Testis (tissue), 2 donors: ENCODE measurements at regions not wholly inside any gene's neighbourhood (a gene's known extent, or its start where the extent isn't known, plus 50 kb on each side); places are given as distances from the start of the nearest gene placed in this dataset.

Experiments used
- DNase-seq: peaks from one replicate; pipeline ENCODE4 v3.0.0-alpha.2; 2019
- H3K27ac ChIP-seq, 2 donors: fragments of 200-600 bp; sonication (generic); one replicate each; pipeline ENCODE4 v1.5.1; 2019
- H3K27me3 ChIP-seq: fragments of 200-600 bp; sonication (generic); one replicate; pipeline ENCODE4 v1.5.1; 2019
- H3K36me3 ChIP-seq: fragments of 200-600 bp; sonication (generic); one replicate; pipeline ENCODE4 v1.5.1; 2017; ENCODE audit warnings: low read depth; ENCODE audit errors: missing control alignments
- H3K4me1 ChIP-seq: fragments of 200-600 bp; sonication (generic); one replicate; pipeline ENCODE4 v1.5.1; 2019
- H3K4me3 ChIP-seq, 2 donors: fragments of 200-600 bp; sonication (generic); one replicate each; pipeline ENCODE4 v1.5.1; 2017 to 2019
- H3K9me3 ChIP-seq: fragments of 200-600 bp; sonication (generic); one replicate; pipeline ENCODE4 v1.5.1; 2017
- POLR2A ChIP-seq: fragments of 450-650 bp; IDR thresholded peaks from one replicate; pipeline ENCODE4 v1.6.1; 2017; ENCODE audit warnings: antibody characterized with exemption, mild to moderate bottlenecking, moderate library complexity
- WGBS, 2 donors: methylation state at CpG; one replicate each; pipeline ENCODE4 v1.1.5; 2018; 5-methylcytosine and 5-hydroxymethylcytosine counted together
- intact Hi-C: fragments of 100-400 bp; cut with DNase I; formaldehyde crosslinking; loops from one replicate; pipeline ENCODE4 v1.15.1; 2023; ENCODE audit warnings: low total_unique reads
- TF ChIP-seq, protein P1 (sequence below), 3 experiments: fragments of 450-650 bp in 2 of 3; fragments of 200-600 bp in 1 of 3; sonication (generic) in 1 of 3; IDR thresholded peaks; one replicate each; pipeline ENCODE4 v1.5.1; 2016 to 2019; ENCODE audit warnings: antibody characterized with exemption in 3 of 3, mild to moderate bottlenecking in 2 of 3, moderate library complexity in 1 of 3

- no peaks in the 10 kb centered on the region for H3K36me3 ChIP-seq
- intact Hi-C loops, result no loop called here
- TF ChIP-seq, protein P1, sequence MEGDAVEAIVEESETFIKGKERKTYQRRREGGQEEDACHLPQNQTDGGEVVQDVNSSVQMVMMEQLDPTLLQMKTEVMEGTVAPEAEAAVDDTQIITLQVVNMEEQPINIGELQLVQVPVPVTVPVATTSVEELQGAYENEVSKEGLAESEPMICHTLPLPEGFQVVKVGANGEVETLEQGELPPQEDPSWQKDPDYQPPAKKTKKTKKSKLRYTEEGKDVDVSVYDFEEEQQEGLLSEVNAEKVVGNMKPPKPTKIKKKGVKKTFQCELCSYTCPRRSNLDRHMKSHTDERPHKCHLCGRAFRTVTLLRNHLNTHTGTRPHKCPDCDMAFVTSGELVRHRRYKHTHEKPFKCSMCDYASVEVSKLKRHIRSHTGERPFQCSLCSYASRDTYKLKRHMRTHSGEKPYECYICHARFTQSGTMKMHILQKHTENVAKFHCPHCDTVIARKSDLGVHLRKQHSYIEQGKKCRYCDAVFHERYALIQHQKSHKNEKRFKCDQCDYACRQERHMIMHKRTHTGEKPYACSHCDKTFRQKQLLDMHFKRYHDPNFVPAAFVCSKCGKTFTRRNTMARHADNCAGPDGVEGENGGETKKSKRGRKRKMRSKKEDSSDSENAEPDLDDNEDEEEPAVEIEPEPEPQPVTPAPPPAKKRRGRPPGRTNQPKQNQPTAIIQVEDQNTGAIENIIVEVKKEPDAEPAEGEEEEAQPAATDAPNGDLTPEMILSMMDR (IDR thresholded peaks at IDR 0.05), result no peak
- no peak for TF ChIP-seq POLR2A
- no peak overlapping the region for H3K27ac ChIP-seq
- H3K4me3 ChIP-seq, result no peak overlapping the region
- 90 to 96% methylated on average over 3 of the region's 3 CpGs for WGBS, 2 donors
- no peaks in the 10 kb centered on the region for H3K9me3 ChIP-seq
- H3K27me3 ChIP-seq, result no peaks in the 10 kb centered on the region
- H3K4me1 ChIP-seq, result no peaks in the 10 kb centered on the region
- no peak for DNase-seq
Observed at GRCh38 chr14:56955745-56956144, 145.5 kb upstream of the OTX2 start.

DNA sequence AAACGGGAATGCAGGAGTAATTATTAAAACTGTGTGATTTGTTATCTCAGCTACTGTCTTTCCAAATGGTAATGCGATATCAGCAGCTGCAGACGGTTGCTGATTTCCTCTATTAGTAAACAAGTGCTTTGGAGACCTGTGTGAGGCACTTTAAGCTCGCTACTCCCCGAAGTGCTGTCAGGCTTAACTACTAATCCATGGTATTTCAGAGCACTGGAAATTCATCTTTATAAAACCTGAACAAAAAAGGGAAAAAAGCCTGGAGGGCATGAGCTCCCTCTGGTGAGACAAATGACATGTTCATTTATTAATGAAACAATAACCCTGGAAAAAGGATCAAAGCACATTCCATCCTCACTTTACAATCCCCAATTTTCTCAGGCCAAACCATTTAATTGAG, 143.6 kb upstream of the OTX2 start:
- H3K27ac ChIP-seq, result no peak overlapping the region
- TF ChIP-seq, protein P1 (IDR thresholded peaks at IDR 0.05), result no peak
- no peak for TF ChIP-seq POLR2A
- H3K27me3 ChIP-seq, result no peaks in the 10 kb centered on the region
- 25 to 34% methylated on average over 5 of the region's 5 CpGs for WGBS, 2 donors
- intact Hi-C loops, result no loop called here
- H3K36me3 ChIP-seq, result no peaks in the 10 kb centered on the region
- H3K9me3 ChIP-seq, result no peaks in the 10 kb centered on the region
- DNase-seq, result no peak
- no peaks in the 10 kb centered on the region for H3K4me1 ChIP-seq
- no peak overlapping the region for H3K4me3 ChIP-seq

DNA sequence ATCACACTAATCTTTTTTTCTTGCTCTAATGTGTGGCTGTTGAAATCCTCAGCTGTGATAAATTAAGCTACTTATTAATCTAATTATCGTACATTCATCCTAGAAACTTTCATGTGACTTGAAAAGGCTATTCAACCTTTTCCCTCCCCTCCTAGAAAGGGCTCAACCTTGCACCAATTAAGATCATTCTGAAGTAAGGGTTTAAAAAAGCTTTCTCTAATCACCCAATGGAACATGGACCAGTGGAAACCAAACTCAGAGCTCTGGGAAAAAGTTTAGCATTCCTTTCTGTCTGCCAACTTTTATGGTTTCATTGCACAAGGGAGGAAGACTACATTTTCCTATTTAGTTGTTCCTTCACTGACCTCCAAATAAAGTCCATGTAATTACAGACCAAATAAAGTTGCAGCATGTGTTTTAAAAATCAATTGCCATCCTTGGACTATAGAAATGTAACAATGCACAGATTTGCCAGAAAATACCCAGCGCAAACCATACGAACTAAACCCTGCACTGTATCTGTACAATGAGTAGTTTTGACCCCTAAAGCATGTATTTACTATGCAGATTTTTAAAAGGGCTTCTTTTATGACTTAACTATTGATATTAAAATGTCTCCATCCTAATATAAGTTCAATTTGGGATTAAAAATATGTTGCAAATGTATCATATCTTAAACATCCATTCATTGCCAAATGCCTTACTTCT, 142.6 kb upstream of the OTX2 start:
- no peak for DNase-seq
- 72 to 80% methylated on average over 3 of the region's 3 CpGs for WGBS, 2 donors
- Histone ChIP-seq H3K4me3 (no peak overlapping the region), H3K36me3 (no peaks in the 10 kb centered on the region), H3K9me3 (no peaks in the 10 kb centered on the region), H3K4me1 (no peaks in the 10 kb centered on the region), H3K27ac (no peak overlapping the region), H3K27me3 (no peaks in the 10 kb centered on the region)
- intact Hi-C loops, result no loop called here
- no peak for TF ChIP-seq POLR2A
- TF ChIP-seq, protein P1 (IDR thresholded peaks at IDR 0.05), result no peak

DNA sequence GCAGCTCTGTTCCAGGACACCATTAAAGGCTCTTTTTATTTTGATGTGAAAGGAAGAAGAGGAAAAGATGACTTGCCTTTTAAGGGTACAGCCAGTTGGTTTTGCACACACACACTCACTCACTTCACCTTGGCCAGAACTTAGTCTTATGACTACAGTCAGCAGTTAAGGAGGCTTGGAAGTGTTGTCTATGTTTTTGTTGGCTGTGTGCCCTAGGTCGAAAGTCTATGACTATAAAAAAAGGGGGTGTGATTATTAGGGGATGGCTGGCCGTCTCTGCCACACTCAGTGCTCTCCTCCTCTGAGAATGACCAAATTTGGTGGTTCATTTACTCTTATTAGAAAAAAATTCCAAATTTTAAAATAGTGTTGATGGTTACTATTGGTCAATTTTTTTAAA, 139.5 kb upstream of the OTX2 start:
- Histone ChIP-seq H3K27me3 (no peaks in the 10 kb centered on the region), H3K36me3 (no peaks in the 10 kb centered on the region), H3K4me3 (no peak overlapping the region), H3K4me1 (no peaks in the 10 kb centered on the region), H3K9me3 (no peaks in the 10 kb centered on the region), H3K27ac (no peak overlapping the region)
- DNase-seq, result no peak
- intact Hi-C loops, result no loop called here
- TF ChIP-seq, protein P1 (IDR thresholded peaks at IDR 0.05), result no peak
- no peak for TF ChIP-seq POLR2A
- WGBS, 2 donors, result 26 to 36% methylated on average over 2 of the region's 2 CpGs

GRCh38 chr14:56945291-56945690, 135.0 kb upstream of the OTX2 start:
- intact Hi-C loops, result no loop called here
- Histone ChIP-seq H3K27ac (no peak overlapping the region), H3K9me3 (no peaks in the 10 kb centered on the region), H3K27me3 (no peaks in the 10 kb centered on the region), H3K4me3 (no peak overlapping the region), H3K4me1 (no peaks in the 10 kb centered on the region), H3K36me3 (no peaks in the 10 kb centered on the region)
- TF ChIP-seq, protein P1 (IDR thresholded peaks at IDR 0.05), result no peak
- TF ChIP-seq POLR2A, result no peak
- WGBS, 2 donors, result 52 to 65% methylated on average over 2 of the region's 2 CpGs
- no peak for DNase-seq
